SK-N-SH (cell line): ENCODE measurements at regions not wholly inside any gene's neighbourhood (a gene's known extent, or its start where the extent isn't known, plus 50 kb on each side); places are given as distances from the start of the nearest gene placed in this dataset.

Source experiments
- CTCF ChIA-PET: fragments of 300-600, 350-600 bp; formaldehyde crosslinking; extraction: SDS; loops from one replicate; lab custom pipeline; 2021; lab: Yijun Ruan, JAX
- POLR2A ChIA-PET: fragments of 350-600 bp; sonication (Branson Sonifier 250); formaldehyde crosslinking; extraction: SDS; loops from one replicate; lab custom pipeline; 2020; ENCODE audit warnings: antibody characterized with exemption, inconsistent platforms; lab: Yijun Ruan, JAX
- DNase-seq: peaks from one replicate; pipeline ENCODE4 v3.0.0; 2012
- H2AFZ ChIP-seq: fragments of 200-600 bp; sonication (generic); 2 replicates; pipeline ENCODE4 v1.8.1; 2016; ENCODE audit warnings: antibody characterized with exemption, mild to moderate bottlenecking, low read depth
- H3F3A ChIP-seq: fragments of 200-600 bp; sonication (generic); replicated peaks from 2 replicates; pipeline ENCODE3; 2016; ENCODE audit warnings: antibody characterized with exemption, mild to moderate bottlenecking; ENCODE audit not compliant: insufficient read depth
- H3K27ac ChIP-seq, 2 experiments: fragments of 200-500 bp in 1 of 2; fragments of 200-600 bp in 1 of 2; sonication (Bioruptor generic) in 1 of 2; sonication (generic), shearing (Covaris generic) in 1 of 2; 2 replicates each; pipeline versions ENCODE4 v1.5.1 to v1.6.1; 2014 to 2016; ENCODE audit warnings: low read depth in 2 of 2, inconsistent platforms in 1 of 2, low read length in 1 of 2, mild to moderate bottlenecking in 1 of 2, mixed read lengths in 1 of 2
- H3K27me3 ChIP-seq: fragments of 200-600 bp; sonication (generic), shearing (Covaris generic); 2 replicates; pipeline ENCODE4 v1.6.1; 2016; ENCODE audit warnings: mixed run types; ENCODE audit not compliant: insufficient read depth
- H3K36me3 ChIP-seq, 2 experiments: fragments of 200-500 bp in 1 of 2; fragments of 200-600 bp in 1 of 2; sonication (Bioruptor generic) in 1 of 2; sonication (generic) in 1 of 2; replicated peaks in 1 of 2; 2 replicates each; pipeline versions ENCODE3 to v1.5.1; 2014 to 2016; ENCODE audit warnings: low read length in 1 of 2, mild to moderate bottlenecking in 1 of 2; ENCODE audit not compliant: insufficient read depth in 2 of 2, control insufficient read depth in 1 of 2
- H3K4me1 ChIP-seq, 2 experiments: fragments of 200-500 bp in 1 of 2; fragments of 200-600 bp in 1 of 2; sonication (Bioruptor generic) in 1 of 2; sonication (generic), shearing (Covaris generic) in 1 of 2; 2 replicates each; pipeline versions ENCODE4 v1.5.1 to v1.6.1; 2014 to 2016; ENCODE audit warnings: low read depth in 1 of 2, low read length in 1 of 2, mixed run types in 1 of 2; ENCODE audit not compliant: insufficient read depth in 2 of 2, control insufficient read depth in 1 of 2
- H3K4me2 ChIP-seq: fragments of 200-600 bp; sonication (generic), shearing (Covaris generic); 2 replicates; pipeline ENCODE4 v1.6.1; 2017; ENCODE audit warnings: mixed run types
- H3K4me3 ChIP-seq, 2 experiments: fragments of 200-500 bp in 1 of 2; fragments of 200-600 bp in 1 of 2; sonication (Bioruptor generic) in 1 of 2; sonication (generic), shearing (Covaris generic) in 1 of 2; 2 replicates each; pipeline versions ENCODE4 v1.5.1 to v1.8.1; 2014 to 2016; ENCODE audit warnings: low read depth in 2 of 2, inconsistent platforms in 1 of 2, low read length in 1 of 2, mild to moderate bottlenecking in 1 of 2, mixed read lengths in 1 of 2, moderate library complexity in 1 of 2
- H3K79me2 ChIP-seq: fragments of 200-600 bp; sonication (generic); 2 replicates; pipeline ENCODE4 v1.8.1; 2017; ENCODE audit warnings: mild to moderate bottlenecking; ENCODE audit not compliant: insufficient read depth
- H3K9ac ChIP-seq: fragments of 200-600 bp; sonication (generic); 2 replicates; pipeline ENCODE4 v1.6.1; 2017; ENCODE audit warnings: mixed run types
- H3K9me2 ChIP-seq: fragments of 200-600 bp; sonication (generic); 2 replicates; pipeline ENCODE4 v1.6.1; 2017; ENCODE audit warnings: mixed run types
- H3K9me3 ChIP-seq: fragments of 200-600 bp; sonication (generic); 2 replicates; pipeline ENCODE4 v1.6.1; 2017; ENCODE audit warnings: mixed run types, mild to moderate bottlenecking, moderate library complexity
- H4K20me1 ChIP-seq: fragments of 200-600 bp; sonication (generic); 2 replicates; pipeline ENCODE4 v1.6.1; 2017; ENCODE audit warnings: mild to moderate bottlenecking, mixed run types; ENCODE audit not compliant: insufficient read depth
- CHD2 ChIP-seq: fragments of 150-350 bp; IDR thresholded peaks from 2 replicates; pipeline ENCODE4 v1.6.1; 2018; ENCODE audit warnings: low read length; ENCODE audit not compliant: partially characterized antibody
- EP300 ChIP-seq, 2 experiments: IDR thresholded peaks; 2 replicates each; pipeline versions ENCODE4 v1.4.0 to v1.6.1; 2012; ENCODE audit warnings: borderline replicate concordance in 1 of 2, low read depth in 1 of 2, low read length in 1 of 2
- EZH2phosphoT487 ChIP-seq: fragments of 200-600 bp; sonication (generic); IDR thresholded peaks from 2 replicates; pipeline ENCODE4 v1.6.1; 2017; ENCODE audit warnings: low read depth, mixed run types, mild to moderate bottlenecking, antibody characterized with exemption, moderate library complexity, borderline replicate concordance
- FOXM1 ChIP-seq: IDR thresholded peaks from 2 replicates; pipeline ENCODE4 v1.4.0; 2012; ENCODE audit warnings: low read depth, mild to moderate bottlenecking
- GABPA ChIP-seq: IDR thresholded peaks from 2 replicates; pipeline ENCODE4 v1.4.0; 2012; ENCODE audit warnings: low read depth, mild to moderate bottlenecking
- MEF2A ChIP-seq: IDR thresholded peaks from 2 replicates; pipeline ENCODE4 v1.4.0; 2012; ENCODE audit warnings: low read depth, borderline replicate concordance
- RCOR1 ChIP-seq: fragments of 150-350 bp; IDR thresholded peaks from 2 replicates; pipeline ENCODE4 v1.6.1; 2017; ENCODE audit warnings: antibody characterized with exemption, low read length
- RXRA ChIP-seq: IDR thresholded peaks from 2 replicates; pipeline ENCODE4 v1.4.0; 2012; ENCODE audit warnings: low read depth, mild to moderate bottlenecking, borderline replicate concordance
- USF1 ChIP-seq: IDR thresholded peaks from 2 replicates; pipeline ENCODE4 v1.4.0; 2012; ENCODE audit warnings: low read depth, borderline replicate concordance
- ZBTB33 ChIP-seq: IDR thresholded peaks from 2 replicates; pipeline ENCODE4 v1.4.0; 2012; ENCODE audit warnings: low read depth, borderline replicate concordance
- WGBS: methylation state at CpG from one replicate; pipeline ENCODE4 v1.1.6; 2017; ENCODE audit warnings: low lambda C conversion rate; 5-methylcytosine and 5-hydroxymethylcytosine counted together
- TF ChIP-seq, protein P1 (sequence below): IDR thresholded peaks from 2 replicates; pipeline ENCODE4 v1.6.1; 2012; ENCODE audit warnings: mild to moderate bottlenecking, low read depth, low read length, moderate library complexity

DNA sequence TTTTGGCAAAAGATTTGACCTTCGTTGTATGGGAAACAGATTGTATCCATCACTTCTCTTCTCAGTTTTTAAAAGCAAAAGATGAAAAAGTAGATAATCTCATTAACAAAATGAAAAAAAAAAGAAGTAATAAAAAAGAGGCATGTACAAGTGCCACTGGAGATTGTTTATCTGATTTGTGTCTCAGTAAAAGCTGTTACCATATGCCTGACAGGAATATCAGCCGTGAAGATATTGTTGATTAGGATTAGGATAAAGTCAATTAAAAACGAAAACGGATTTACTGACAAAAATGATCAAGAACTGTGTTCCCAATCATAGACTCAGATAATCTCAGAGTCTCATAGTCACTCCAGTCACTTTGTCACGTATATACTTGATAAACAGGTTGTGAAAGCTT is 842.1 kb upstream of the SLC10A2 start (continued):
- TF ChIP-seq, protein P1, sequence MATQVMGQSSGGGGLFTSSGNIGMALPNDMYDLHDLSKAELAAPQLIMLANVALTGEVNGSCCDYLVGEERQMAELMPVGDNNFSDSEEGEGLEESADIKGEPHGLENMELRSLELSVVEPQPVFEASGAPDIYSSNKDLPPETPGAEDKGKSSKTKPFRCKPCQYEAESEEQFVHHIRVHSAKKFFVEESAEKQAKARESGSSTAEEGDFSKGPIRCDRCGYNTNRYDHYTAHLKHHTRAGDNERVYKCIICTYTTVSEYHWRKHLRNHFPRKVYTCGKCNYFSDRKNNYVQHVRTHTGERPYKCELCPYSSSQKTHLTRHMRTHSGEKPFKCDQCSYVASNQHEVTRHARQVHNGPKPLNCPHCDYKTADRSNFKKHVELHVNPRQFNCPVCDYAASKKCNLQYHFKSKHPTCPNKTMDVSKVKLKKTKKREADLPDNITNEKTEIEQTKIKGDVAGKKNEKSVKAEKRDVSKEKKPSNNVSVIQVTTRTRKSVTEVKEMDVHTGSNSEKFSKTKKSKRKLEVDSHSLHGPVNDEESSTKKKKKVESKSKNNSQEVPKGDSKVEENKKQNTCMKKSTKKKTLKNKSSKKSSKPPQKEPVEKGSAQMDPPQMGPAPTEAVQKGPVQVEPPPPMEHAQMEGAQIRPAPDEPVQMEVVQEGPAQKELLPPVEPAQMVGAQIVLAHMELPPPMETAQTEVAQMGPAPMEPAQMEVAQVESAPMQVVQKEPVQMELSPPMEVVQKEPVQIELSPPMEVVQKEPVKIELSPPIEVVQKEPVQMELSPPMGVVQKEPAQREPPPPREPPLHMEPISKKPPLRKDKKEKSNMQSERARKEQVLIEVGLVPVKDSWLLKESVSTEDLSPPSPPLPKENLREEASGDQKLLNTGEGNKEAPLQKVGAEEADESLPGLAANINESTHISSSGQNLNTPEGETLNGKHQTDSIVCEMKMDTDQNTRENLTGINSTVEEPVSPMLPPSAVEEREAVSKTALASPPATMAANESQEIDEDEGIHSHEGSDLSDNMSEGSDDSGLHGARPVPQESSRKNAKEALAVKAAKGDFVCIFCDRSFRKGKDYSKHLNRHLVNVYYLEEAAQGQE, result no peak
- TF ChIP-seq RXRA (no peak), USF1 (no peak), RCOR1 (peak; percentile 29; the same call in 1 of the 2 replicates), EZH2phosphoT487 (no peak), FOXM1 (no peak), GABPA (no peak), MEF2A (no peak)

DNA sequence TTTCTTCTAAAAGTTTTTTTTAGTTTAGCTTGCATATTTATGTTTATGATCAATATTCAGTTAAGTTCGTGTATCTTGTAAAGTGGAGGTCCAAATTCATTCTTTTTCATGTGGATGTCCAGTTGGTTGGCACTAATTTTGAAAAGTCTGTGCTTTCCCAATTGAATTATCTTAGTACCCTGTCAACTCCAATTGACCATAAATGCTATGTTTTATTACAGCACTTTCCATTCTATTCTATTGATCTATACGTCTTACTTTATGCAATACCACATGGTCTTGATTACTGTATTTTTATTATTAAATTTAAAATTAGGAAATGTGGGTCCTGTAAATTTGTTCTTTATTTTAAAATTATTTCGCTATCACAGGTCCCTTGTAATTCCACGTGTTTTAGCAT is 837.6 kb upstream of the SLC10A2 start:
- POLR2A ChIA-PET, result no interaction called here

More for the DNA sequence above, 837.6 kb upstream of the SLC10A2 start:
- CTCF ChIA-PET, result no interaction called here
- Histone ChIP-seq H3K9ac (no peak overlapping the region), H3F3A (no peaks in the 10 kb centered on the region), H4K20me1 (no peaks in the 10 kb centered on the region), H3K4me1 (no peaks in the 10 kb centered on the region; a peak in 1 of 4 replicates), H3K27ac (peak overlapping the region in 1 of 2 experiments; percentile 88; a peak in 2 of 4 replicates), H3K4me3 (no peak overlapping the region), H3K27me3 (no peaks in the 10 kb centered on the region), H3K4me2 (no peak overlapping the region), H3K79me2 (no peaks in the 10 kb centered on the region), H3K36me3 (no peaks in the 10 kb centered on the region), H2AFZ (no peak overlapping the region), H3K9me2 (no peaks in the 10 kb centered on the region), H3K9me3 (no peaks in the 10 kb centered on the region)
- DNase-seq, result no peak
- 15% methylated on average over 4 of the region's 4 CpGs for WGBS
- no peak for TF ChIP-seq ZBTB33
- peak; percentile 24 for TF ChIP-seq CHD2
- TF ChIP-seq EP300 (IDR thresholded peaks at IDR 0.05; ENCODE audit: borderline replicate concordance in 1 of 2, low read depth in 1 of 2, low read length in 1 of 2), result peak in 1 of 2 experiments; percentile 85; a peak in 2 of 4 replicates
